Suprapubic skin (tissue), 4 donors: ENCODE measurements at regions not wholly inside any gene's neighbourhood (a gene's known extent, or its start where the extent isn't known, plus 50 kb on each side); places are given as distances from the start of the nearest gene placed in this dataset.

Source experiments
- DNase-seq, 2 donors: peaks; one replicate each; pipeline ENCODE4 v3.0.0-alpha.2; 2019; ENCODE audit warnings: low spot score in 2 of 2
- H3K27ac ChIP-seq: fragments of 200-600 bp; sonication (generic); one replicate; pipeline ENCODE4 v1.5.1; 2019
- H3K27me3 ChIP-seq: fragments of 200-600 bp; sonication (generic); one replicate; pipeline ENCODE4 v1.5.1; 2019
- H3K36me3 ChIP-seq: fragments of 200-600 bp; sonication (generic); one replicate; pipeline ENCODE4 v1.5.1; 2019
- H3K4me1 ChIP-seq: fragments of 200-600 bp; sonication (generic); one replicate; pipeline ENCODE4 v1.5.1; 2019
- H3K4me3 ChIP-seq: fragments of 200-600 bp; sonication (generic); one replicate; pipeline ENCODE4 v1.5.1; 2019; ENCODE audit warnings: mild to moderate bottlenecking
- H3K9me3 ChIP-seq: fragments of 200-600 bp; sonication (generic); one replicate; pipeline ENCODE4 v1.5.1; 2019
- EP300 ChIP-seq: sonication (generic); formaldehyde crosslinking; IDR thresholded peaks from one replicate; pipeline ENCODE4 v1.6.1; 2017; ENCODE audit warnings: antibody characterized with exemption
- POLR2A ChIP-seq, 2 donors: fragments of 450-650 bp; IDR thresholded peaks; one replicate each; pipeline ENCODE4 v1.6.1; 2017; ENCODE audit warnings: antibody characterized with exemption in 2 of 2, mild to moderate bottlenecking in 2 of 2, moderate library complexity in 2 of 2
- POLR2AphosphoS5 ChIP-seq, 3 donors: sonication (generic); formaldehyde crosslinking; IDR thresholded peaks; one replicate each; pipeline ENCODE4 v1.6.1; 2017; ENCODE audit warnings: antibody characterized with exemption in 3 of 3
- WGBS: methylation state at CpG from one replicate; pipeline ENCODE4 v1.1.5; 2018; 5-methylcytosine and 5-hydroxymethylcytosine counted together
- TF ChIP-seq, protein P1 (sequence below), 2 donors: fragments of 200-600 bp in 1 of 2; fragments of 450-650 bp in 1 of 2; sonication (generic) in 1 of 2; IDR thresholded peaks; one replicate each; pipeline ENCODE4 v1.5.1; 2016 to 2019; ENCODE audit warnings: antibody characterized with exemption in 2 of 2, mild to moderate bottlenecking in 1 of 2, moderate library complexity in 1 of 2

DNA sequence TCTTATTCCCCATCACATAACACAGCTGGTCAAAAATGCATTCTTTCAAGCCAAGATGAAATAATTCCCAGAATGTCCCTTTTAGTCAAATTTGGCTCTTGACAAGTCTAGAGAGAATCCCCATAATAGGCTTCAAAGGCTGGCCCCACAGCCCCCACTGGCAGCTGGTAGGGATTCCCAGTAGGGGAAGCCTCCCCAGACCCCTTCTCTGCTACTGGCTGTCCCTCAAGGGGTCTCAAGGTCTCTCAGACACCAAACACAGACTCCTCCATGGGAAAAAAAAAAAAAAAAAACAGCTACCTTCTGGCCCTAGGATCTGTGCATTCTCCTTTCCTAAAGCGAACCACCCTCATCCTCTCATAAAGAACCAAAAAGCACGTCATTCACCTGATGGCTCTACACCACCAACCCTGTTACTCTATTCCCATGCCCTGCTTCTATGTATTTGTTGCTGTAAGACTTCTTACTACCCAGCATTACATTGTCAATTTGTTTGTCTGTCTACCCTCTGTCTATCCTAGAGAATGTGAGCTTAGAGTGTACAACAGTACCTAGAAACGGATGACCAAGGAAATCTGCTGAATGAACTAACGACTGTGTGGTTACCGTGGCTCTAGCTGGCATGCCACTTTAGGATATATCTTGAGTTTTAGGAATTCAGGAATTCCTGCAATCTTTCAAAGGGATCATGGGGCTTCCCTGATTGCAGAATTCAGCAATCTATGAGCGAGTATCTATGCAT is 164.1 kb upstream of the NSMCE3 start:
- no peaks in the 10 kb centered on the region for H3K9me3 ChIP-seq
- no peak overlapping the region for H3K4me3 ChIP-seq
- no peak for TF ChIP-seq EP300
- peaks cover 4% of the 10 kb centered on the region for H3K27me3 ChIP-seq
- 71% methylated on average over 6 of the region's 6 CpGs for WGBS
- H3K36me3 ChIP-seq = no peaks in the 10 kb centered on the region
- no peaks in the 10 kb centered on the region for H3K4me1 ChIP-seq
- H3K27ac ChIP-seq = no peak overlapping the region
- DNase-seq = no peak

DNA sequence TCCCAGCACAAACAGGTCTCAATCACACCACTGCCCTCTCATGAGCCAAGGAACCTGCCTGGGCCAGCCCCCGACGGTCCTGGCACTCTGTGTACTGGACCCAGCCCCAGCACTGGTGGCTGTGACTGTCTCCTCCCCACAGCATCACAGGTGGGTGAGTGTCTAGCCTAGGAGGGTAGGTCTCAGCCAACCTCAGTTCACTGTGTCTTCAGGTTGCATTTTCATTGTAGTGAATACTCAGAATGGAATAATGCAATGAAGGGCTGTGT is 163.4 kb upstream of the NSMCE3 start:
- H3K4me1 ChIP-seq = no peaks in the 10 kb centered on the region
- peaks cover 4% of the 10 kb centered on the region for H3K27me3 ChIP-seq
- no peak for TF ChIP-seq EP300
- no peak for TF ChIP-seq POLR2AphosphoS5 (IDR thresholded peaks at IDR 0.05)
- TF ChIP-seq POLR2A (IDR thresholded peaks at IDR 0.05) = no peak
- TF ChIP-seq, protein P1, sequence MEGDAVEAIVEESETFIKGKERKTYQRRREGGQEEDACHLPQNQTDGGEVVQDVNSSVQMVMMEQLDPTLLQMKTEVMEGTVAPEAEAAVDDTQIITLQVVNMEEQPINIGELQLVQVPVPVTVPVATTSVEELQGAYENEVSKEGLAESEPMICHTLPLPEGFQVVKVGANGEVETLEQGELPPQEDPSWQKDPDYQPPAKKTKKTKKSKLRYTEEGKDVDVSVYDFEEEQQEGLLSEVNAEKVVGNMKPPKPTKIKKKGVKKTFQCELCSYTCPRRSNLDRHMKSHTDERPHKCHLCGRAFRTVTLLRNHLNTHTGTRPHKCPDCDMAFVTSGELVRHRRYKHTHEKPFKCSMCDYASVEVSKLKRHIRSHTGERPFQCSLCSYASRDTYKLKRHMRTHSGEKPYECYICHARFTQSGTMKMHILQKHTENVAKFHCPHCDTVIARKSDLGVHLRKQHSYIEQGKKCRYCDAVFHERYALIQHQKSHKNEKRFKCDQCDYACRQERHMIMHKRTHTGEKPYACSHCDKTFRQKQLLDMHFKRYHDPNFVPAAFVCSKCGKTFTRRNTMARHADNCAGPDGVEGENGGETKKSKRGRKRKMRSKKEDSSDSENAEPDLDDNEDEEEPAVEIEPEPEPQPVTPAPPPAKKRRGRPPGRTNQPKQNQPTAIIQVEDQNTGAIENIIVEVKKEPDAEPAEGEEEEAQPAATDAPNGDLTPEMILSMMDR (IDR thresholded peaks at IDR 0.05) = no peak
- no peak overlapping the region for H3K4me3 ChIP-seq
- DNase-seq = no peak
- WGBS = no CpG with 5 or more reads among the region's 2 CpGs
- H3K9me3 ChIP-seq = peaks cover 2% of the 10 kb centered on the region
- no peaks in the 10 kb centered on the region for H3K36me3 ChIP-seq
- H3K27ac ChIP-seq = no peak overlapping the region

DNA sequence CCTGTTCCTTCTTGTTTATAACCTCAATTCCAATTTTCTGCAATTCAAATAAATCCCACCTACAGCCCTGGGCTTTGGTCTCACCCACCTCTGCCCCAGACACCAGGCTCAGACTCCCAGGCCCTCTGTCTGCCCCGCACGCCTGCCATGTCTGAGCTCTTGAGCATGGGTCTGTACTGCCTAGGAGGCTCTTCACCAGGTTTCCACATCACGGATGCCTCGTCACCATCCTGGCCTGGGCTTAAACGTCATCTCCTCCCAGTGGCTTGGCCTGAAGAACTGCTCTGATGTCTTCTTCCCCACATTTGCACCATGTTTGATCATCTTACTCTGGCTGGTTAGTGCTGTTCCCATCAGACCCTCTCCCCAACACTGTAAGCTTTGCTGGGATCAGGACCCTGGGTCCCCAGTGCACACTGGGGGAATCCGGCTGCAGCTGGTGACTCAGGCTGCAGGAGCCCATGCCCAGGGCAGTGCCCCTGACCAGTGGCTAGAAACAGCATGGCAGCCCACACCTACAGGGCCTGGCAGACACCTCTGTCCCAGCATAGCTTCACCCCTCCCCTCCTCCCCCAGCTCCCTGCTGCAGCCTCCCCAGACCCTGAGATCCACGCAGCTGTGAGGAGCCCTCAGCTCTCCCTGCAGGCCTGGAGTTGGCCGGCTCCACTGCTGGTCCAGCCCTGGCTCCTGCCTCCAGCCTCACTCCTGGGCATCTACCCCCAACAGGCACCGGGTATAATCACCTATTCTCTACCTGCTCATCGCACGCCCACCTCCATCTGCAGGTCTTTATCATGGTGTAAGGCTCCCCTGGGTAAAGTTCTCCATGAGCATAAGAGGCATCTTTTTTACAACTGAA is 162.8 kb upstream of the NSMCE3 start:
- Histone ChIP-seq H3K9me3 (peaks cover 4% of the 10 kb centered on the region), H3K4me1 (no peaks in the 10 kb centered on the region), H3K36me3 (no peaks in the 10 kb centered on the region), H3K27me3 (peaks cover 4% of the 10 kb centered on the region), H3K27ac (no peak overlapping the region), H3K4me3 (no peak overlapping the region)
- TF ChIP-seq EP300 (no peak), POLR2A (IDR thresholded peaks at IDR 0.05) (no peak), POLR2AphosphoS5 (IDR thresholded peaks at IDR 0.05) (no peak)
- TF ChIP-seq, protein P1 (IDR thresholded peaks at IDR 0.05) = no peak
- no peak for DNase-seq
- WGBS = 86% methylated on average over 10 of the region's 11 CpGs

DNA sequence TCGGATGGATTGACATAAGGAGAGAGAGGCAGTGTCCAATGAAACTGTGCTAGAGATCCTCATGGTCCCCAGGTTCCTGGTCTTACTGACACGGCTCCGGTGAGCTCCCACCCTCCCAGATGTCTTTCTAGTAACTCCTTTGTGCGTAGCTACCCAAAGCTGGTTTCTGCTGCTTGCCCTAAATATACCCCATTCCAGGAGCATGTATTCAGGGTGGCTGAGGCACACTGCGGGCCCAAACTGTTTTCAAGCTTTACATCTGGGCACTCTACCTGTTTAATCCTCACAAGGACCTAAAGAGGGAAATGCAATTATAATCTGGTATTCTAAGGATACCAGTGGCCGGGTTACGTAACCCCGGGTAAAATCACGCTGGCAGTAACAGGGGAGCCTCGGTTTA is 161.2 kb upstream of the NSMCE3 start:
- TF ChIP-seq, protein P1 (IDR thresholded peaks at IDR 0.05) = no peak
- TF ChIP-seq POLR2AphosphoS5 (IDR thresholded peaks at IDR 0.05) (no peak), POLR2A (IDR thresholded peaks at IDR 0.05) (no peak), EP300 (no peak)

DNA sequence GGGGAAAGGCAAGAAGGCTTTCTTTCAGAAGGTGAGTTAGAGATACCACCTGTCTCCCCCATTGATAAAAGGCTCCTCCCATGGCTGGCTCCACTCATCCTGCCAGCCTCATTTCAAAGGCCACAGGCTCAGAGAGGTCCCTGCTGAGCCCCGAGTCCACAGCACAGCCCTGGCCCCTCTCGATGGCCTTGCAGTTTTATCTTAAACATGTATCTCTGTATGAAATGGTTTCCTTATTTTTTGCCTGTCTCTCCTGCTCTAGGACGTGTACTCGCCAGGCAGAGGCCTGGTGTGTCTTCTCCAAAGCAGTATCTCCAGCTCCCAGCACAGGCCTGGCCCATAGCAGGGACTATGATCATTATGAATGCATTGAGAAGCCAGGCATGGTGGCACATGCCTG is 160.5 kb upstream of the NSMCE3 start:
- WGBS = 86% methylated on average over 4 of the region's 4 CpGs

More for the DNA sequence above, 161.2 kb upstream of the NSMCE3 start:
- 92% methylated on average over 10 of the region's 10 CpGs for WGBS
- Histone ChIP-seq H3K4me1 (no peaks in the 10 kb centered on the region), H3K27me3 (peaks cover 4% of the 10 kb centered on the region), H3K36me3 (no peaks in the 10 kb centered on the region), H3K4me3 (no peak overlapping the region), H3K9me3 (peaks cover 4% of the 10 kb centered on the region), H3K27ac (no peak overlapping the region)
- DNase-seq = no peak

More for the DNA sequence above, 160.5 kb upstream of the NSMCE3 start:
- Histone ChIP-seq H3K27me3 (peaks cover 4% of the 10 kb centered on the region), H3K4me3 (no peak overlapping the region), H3K27ac (no peak overlapping the region), H3K9me3 (peaks cover 4% of the 10 kb centered on the region), H3K4me1 (no peaks in the 10 kb centered on the region), H3K36me3 (no peaks in the 10 kb centered on the region)
- no peak for DNase-seq
- TF ChIP-seq, protein P1 (IDR thresholded peaks at IDR 0.05) = no peak
- TF ChIP-seq POLR2A (IDR thresholded peaks at IDR 0.05) = no peak
- no peak for TF ChIP-seq POLR2AphosphoS5 (IDR thresholded peaks at IDR 0.05)
- no peak for TF ChIP-seq EP300
